ENCODE measurements at regions not wholly inside any gene's neighbourhood (a gene's known extent, or its start where the extent isn't known, plus 50 kb on each side); places are given as distances from the start of the nearest gene placed in this dataset.
"Not testable (repeated sequence)": the region's sequence is repeated elsewhere in the genome, so short reads cannot be mapped to it uniquely, and the experiment has no call there.

DNA sequence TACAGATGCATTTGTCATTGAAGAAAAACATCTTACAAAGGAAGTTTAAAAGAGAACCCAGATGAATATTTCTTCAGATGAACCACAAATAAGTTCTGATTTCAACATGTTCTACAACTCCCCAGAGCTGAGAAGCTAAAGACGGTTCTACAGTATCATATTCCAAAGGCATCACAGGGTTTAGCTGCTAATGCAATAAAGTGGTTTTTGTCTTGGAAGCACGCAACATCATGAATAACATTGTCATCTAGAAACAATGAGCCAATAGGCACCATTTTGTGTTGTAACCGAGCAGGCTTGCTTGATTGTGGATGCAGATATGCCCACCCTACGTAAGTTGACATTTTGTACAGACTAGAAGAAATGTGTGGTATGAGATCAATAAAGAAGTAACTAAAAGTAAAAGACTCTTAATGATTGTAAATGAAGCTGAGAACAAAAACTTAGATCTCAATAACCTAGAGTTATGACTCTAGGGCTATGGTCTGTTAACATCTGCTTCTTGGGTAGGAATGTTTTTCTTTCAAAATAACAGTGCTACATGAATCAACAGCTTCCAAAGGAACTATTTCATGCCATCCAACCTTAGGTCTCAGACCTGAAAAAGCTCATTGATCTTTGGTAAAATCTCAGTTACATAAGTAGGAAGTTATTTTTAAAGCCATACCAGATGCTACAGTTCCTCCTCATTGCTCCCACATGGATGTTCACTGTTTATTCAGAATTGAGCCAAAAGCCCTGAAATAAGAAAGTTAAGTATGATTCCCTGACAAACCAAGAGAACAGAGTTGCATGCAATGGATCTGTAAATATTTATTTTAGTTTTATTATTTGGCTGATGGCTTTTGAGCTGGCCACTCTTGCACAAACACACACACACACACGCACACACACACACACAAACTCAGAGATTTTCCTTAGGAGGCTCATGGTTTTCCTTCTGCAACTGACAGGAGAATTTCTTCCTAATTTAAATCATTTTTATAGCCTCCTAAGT, 118.7 kb upstream of the SLCO6A1 start:
- no peak for DNase-seq (ENCODE audit: low spot score)

GRCh38 chr5:102622262-102622661, 123.5 kb upstream of the SLCO6A1 start:
- no peak for DNase-seq (ENCODE audit: low spot score)

- DNase-seq (ENCODE audit: low spot score) = no peak
Observed at GRCh38 chr5:102623329-102624065, 124.7 kb upstream of the SLCO6A1 start.

- DNase-seq (ENCODE audit: low spot score) = no peak
Observed at GRCh38 chr5:102624405-102624804, 125.6 kb upstream of the SLCO6A1 start.

DNA sequence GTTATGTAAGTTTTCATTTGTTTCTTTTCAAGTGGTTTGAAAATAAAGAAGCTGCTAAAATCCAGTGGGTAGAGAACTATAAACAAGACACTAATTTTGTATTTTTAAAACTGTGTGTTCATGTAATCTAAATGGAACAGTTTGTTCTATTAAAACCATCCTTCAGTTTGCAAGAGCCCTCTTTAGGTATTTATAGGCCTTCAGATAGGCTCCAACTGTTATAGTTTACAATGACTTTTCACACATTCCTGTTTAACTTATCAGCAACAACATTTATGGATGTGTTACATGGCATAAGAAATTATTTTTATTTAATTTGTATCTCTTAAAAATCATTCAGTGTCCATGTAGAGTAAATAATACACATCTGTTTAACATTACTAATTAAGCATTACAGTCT, 126.7 kb upstream of the SLCO6A1 start:
- no peak for DNase-seq (ENCODE audit: low spot score)

DNA sequence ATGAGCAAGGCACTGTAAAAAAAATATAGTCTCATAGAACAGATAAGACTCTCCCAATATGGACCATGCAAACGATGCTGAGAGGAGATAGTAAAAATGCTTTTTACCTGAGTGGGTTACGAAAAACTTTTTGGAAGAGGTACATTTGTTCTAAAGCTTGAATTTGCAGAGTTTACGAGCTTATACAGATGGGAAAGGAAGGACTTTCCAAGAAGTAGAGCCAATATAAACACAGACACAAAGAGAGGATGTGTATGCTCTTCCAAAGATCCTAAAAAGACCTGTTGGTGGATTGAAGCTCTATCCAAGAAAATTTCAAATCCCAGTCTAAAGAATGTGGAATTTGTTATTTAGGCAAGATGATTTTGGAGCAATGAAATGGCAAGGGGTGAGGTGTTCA, 127.1 kb upstream of the SLCO6A1 start:
- no peak for DNase-seq (ENCODE audit: low spot score)

GRCh38 chr5:102627315-102627714, 127.8 kb upstream of the PAM start:
- DNase-seq (ENCODE audit: low spot score) = peak; percentile 90

DNA sequence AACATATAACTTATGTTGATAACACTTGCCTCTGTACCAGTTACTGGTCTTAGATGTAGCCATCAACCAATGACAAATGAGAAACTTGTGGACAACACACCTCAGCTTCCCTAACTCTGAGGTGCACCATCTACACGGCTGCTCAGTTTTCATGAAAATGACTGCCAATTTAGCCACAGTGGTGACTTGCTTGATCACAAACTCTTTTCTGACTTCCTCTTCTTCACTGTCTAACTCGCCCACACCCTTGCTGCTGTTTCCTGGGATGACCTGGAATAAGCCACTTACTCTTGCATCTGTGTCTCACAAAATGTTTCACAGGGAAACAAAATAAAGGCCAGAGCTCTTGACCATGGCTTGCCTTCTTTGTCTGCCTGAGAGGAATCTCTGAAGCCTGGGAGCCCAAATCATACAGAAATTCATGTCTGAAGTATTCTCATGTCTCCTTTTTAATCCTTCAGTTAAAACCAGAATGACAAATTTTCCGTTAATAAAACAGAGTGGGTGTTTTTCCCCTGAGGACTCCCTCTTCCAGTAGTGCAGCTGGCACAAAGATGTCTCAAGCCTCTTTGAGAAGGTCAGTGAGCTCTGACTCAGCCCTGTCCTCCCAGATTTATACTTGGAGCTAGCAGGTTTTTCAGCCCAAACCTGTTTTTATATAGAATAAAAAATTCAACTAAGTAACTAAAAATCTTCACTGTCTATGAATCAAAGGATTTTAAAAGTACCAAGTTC, 126.5 kb upstream of the PAM start:
- DNase-seq (ENCODE audit: low spot score) = peak; percentile 55

DNA sequence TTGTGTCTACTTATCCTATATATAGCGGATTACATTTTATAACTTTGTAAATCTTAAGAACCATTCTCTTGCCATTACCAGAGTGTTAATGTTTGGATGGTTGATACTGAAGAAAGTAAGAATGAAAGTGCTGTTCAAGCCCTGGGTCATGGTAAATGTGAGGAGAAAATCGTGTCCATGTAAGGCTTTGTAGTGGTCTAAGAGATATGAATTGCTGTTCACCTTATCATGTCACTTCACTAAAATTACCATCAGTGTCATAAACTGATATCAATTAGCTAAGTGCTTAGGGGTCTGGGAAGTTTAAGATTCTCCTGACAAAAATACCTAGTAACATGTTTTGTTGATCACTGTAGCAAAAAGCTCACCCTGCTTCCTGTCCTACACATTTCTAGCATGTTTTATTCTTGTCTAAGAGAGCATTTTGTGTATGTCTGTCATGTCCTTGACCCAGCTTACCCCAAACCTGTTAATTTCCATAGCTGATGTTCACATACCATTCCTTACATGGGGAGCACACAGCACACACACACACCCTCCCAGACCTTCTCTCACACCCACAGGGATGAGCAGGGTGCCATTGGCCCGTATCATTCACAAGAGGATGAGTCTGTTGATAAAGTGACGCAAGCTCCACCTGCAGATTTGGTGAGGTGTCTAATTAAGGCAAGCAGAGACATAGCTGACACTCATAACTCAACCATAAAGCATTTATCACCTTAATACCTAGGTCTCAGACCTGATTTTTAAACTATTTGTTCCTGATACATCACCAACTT, 125.1 kb upstream of the PAM start:
- DNase-seq (ENCODE audit: low spot score) = no peak

GRCh38 chr5:102635399-102635798, 119.7 kb upstream of the PAM start:
- DNase-seq (ENCODE audit: low spot score) = not testable (repeated sequence)

DNA sequence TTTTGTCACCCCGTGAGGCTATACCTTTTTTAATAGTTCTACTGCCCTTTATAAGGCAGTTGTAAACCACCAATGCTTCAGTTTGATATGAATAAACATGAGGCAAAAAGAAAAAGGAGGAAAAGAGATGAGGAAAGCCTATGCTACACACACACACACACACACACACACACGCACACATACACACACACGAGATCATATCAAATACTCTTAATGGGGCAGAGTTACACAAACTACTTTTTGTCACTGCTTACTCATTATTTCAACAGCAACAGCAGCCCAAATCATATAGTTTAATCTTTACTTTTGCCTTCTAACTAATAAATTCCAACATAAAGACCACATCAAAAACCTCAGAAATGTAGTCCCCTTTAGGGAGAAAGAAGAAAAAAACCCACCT, 116.8 kb upstream of the PAM start:
- DNase-seq (ENCODE audit: low spot score) = no peak

- peak; percentile 19 for DNase-seq (ENCODE audit: low spot score)
Observed at GRCh38 chr5:102638912-102639652, 116.0 kb upstream of the PAM start.

- peak; percentile 31 for DNase-seq (ENCODE audit: low spot score)
Observed at GRCh38 chr5:102649731-102650130, 105.4 kb upstream of the PAM start.

DNA sequence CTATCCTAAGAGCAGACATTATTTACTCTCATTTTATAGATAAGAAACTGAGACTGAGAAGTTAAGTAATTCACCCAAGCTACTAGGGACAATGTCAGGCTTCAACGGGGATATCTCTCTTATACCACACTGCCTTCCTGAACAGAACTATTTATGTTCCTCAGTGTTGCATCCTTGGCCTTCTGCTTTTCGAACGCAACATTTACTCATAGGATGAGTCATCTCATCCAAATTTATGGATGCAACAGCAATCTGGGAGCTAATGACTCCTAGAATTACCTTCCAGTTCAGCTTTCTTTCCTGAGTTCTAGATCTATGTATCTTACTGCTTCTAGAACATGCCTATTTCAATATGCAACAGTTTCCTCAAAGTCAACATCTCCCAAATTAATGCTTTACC, 103.6 kb upstream of the PAM start:
- DNase-seq (ENCODE audit: low spot score) = peak; percentile 21

DNA sequence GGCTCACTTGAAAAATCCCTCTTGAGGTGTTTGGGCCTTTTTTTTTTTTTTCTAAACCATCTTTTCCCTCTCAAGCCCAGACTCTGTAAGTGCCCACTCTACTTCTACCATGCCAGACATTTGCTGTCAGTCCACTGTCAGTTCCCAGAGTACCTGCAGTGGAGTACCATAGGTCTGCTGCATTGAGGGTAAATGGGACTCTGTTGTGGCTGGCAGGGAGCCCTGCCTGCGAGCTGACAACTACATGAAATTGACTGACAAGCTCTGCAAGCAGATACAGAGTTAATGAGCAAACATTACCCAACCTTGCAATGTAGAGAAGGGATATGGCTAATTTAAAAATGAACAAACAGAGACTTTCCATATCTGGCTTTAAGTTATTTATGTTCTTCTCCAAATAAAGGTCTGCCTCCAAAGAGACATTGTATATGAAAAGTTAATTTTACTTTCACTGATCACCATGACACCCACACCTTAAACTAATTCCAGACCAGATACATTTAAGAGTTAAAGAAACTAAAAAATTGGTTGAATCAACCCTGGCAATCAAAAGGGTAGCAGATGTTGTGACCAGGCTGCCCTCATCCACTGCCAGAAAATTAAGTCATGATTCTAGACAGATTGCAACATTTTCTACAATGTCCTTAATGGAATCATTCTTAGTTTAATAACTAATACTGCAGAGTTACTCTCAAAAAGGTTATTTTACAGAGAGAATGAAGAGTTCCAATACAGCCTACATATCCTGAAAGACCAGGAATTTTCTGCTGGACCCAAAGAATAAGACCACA, 100.4 kb upstream of the PAM start:
- DNase-seq (ENCODE audit: low spot score) = no peak

- no peak for DNase-seq (ENCODE audit: low spot score)
Observed at GRCh38 chr5:102659151-102659550, 96.0 kb upstream of the PAM start.

- DNase-seq (ENCODE audit: low spot score) = no peak
Observed at GRCh38 chr5:102660111-102660510, 95.0 kb upstream of the PAM start.

DNA sequence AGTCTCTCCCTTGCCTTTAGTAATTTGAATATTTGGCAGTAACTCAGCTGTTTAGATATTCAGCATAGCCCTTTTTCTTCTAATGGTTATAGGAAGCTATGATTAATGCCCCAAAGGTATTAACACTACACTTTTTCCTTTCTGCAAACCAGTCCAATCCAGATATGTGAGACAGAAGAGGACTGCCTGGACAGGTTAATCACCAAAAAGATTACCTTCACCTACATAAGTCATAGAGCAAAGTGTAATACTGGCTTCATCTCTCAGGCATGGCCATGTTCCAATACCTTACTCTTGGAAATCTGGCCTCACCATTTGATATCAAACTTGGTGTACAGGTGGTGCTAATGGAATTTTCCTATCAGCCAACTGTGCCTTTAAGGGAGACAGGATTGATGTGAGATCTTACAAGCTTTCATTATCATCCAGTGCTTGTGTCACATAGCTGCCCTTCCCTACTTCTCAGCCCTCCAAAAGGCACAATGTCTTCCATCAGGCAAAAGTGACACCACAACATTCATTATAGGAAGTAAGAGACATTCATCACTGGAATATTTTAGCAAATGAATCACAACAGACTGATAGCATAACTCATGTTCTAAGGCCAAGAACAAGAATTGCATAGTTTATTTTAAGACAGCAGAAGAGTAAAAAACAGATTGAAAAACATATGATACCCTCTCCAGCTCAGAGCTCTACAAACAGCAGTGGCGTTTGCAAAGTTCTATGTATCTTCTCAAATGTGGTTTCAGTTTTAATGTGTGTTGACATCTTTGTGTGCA, 91.2 kb upstream of the PAM start:
- no peak for DNase-seq (ENCODE audit: low spot score)
